ENCODE measurements at regions not wholly inside any gene's neighbourhood (a gene's known extent, or its start where the extent isn't known, plus 50 kb on each side); places are given as distances from the start of the nearest gene placed in this dataset.

- TF ChIP-seq, protein P1, sequence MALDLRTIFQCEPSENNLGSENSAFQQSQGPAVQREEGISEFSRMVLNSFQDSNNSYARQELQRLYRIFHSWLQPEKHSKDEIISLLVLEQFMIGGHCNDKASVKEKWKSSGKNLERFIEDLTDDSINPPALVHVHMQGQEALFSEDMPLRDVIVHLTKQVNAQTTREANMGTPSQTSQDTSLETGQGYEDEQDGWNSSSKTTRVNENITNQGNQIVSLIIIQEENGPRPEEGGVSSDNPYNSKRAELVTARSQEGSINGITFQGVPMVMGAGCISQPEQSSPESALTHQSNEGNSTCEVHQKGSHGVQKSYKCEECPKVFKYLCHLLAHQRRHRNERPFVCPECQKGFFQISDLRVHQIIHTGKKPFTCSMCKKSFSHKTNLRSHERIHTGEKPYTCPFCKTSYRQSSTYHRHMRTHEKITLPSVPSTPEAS (tag by site-specific recombination; IDR thresholded peaks at IDR 0.05) = no peak
- TF ChIP-seq, protein P2, sequence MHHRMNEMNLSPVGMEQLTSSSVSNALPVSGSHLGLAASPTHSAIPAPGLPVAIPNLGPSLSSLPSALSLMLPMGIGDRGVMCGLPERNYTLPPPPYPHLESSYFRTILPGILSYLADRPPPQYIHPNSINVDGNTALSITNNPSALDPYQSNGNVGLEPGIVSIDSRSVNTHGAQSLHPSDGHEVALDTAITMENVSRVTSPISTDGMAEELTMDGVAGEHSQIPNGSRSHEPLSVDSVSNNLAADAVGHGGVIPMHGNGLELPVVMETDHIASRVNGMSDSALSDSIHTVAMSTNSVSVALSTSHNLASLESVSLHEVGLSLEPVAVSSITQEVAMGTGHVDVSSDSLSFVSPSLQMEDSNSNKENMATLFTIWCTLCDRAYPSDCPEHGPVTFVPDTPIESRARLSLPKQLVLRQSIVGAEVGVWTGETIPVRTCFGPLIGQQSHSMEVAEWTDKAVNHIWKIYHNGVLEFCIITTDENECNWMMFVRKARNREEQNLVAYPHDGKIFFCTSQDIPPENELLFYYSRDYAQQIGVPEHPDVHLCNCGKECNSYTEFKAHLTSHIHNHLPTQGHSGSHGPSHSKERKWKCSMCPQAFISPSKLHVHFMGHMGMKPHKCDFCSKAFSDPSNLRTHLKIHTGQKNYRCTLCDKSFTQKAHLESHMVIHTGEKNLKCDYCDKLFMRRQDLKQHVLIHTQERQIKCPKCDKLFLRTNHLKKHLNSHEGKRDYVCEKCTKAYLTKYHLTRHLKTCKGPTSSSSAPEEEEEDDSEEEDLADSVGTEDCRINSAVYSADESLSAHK (tag by site-specific recombination; IDR thresholded peaks at IDR 0.05) = no peak
- TF ChIP-seq CTCF (tag by site-specific recombination; IDR thresholded peaks at IDR 0.05) = no peak
- TF ChIP-seq, protein P3, sequence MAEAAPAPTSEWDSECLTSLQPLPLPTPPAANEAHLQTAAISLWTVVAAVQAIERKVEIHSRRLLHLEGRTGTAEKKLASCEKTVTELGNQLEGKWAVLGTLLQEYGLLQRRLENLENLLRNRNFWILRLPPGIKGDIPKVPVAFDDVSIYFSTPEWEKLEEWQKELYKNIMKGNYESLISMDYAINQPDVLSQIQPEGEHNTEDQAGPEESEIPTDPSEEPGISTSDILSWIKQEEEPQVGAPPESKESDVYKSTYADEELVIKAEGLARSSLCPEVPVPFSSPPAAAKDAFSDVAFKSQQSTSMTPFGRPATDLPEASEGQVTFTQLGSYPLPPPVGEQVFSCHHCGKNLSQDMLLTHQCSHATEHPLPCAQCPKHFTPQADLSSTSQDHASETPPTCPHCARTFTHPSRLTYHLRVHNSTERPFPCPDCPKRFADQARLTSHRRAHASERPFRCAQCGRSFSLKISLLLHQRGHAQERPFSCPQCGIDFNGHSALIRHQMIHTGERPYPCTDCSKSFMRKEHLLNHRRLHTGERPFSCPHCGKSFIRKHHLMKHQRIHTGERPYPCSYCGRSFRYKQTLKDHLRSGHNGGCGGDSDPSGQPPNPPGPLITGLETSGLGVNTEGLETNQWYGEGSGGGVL (tag by site-specific recombination; IDR thresholded peaks at IDR 0.05) = no peak
These were observed 690.1 kb upstream of the COBL start for GRCh38 chr7:52006674-52007073.

All from HEK293 (cell line).